Subcutaneous abdominal adipose tissue (tissue), 5 donors: ENCODE measurements at regions not wholly inside any gene's neighbourhood (a gene's known extent, or its start where the extent isn't known, plus 50 kb on each side); places are given as distances from the start of the nearest gene placed in this dataset.

Source experiments
- H3K27ac ChIP-seq: one replicate; pipeline ENCODE4 v1.7.0; 2013; ENCODE audit warnings: low read depth, mild to moderate bottlenecking, inconsistent platforms, low read length, moderate library complexity
- H3K27me3 ChIP-seq, 5 donors: one replicate each; pipeline ENCODE4 v1.7.0; 2013; ENCODE audit warnings: low read length in 5 of 5, inconsistent platforms in 1 of 5; ENCODE audit not compliant: control insufficient read depth in 5 of 5, insufficient read depth in 4 of 5
- H3K36me3 ChIP-seq, 5 donors: one replicate each; pipeline ENCODE4 v1.7.0; 2013; ENCODE audit warnings: low read length in 5 of 5; ENCODE audit not compliant: control insufficient read depth in 5 of 5, insufficient read depth in 5 of 5
- H3K4me1 ChIP-seq, 5 donors: one replicate each; pipeline ENCODE4 v1.7.0; 2013; ENCODE audit warnings: low read length in 5 of 5, mild to moderate bottlenecking in 3 of 5, moderate library complexity in 1 of 5; ENCODE audit not compliant: control insufficient read depth in 5 of 5, insufficient read depth in 5 of 5
- H3K4me3 ChIP-seq, 5 donors: one replicate each; pipeline ENCODE4 v1.7.0; 2013; ENCODE audit warnings: low read length in 5 of 5, low read depth in 1 of 5
- H3K9ac ChIP-seq, 5 donors: one replicate each; pipeline ENCODE4 v1.7.0; 2013; ENCODE audit warnings: low read length in 5 of 5, mild to moderate bottlenecking in 4 of 5, moderate library complexity in 3 of 5
- H3K9me3 ChIP-seq, 5 donors: one replicate each; pipeline ENCODE4 v1.7.0; 2013; ENCODE audit warnings: low read length in 5 of 5; ENCODE audit not compliant: control insufficient read depth in 5 of 5
- donor health status: healthy.
- donor health status: healthy.
- donor health status: healthy.
- donor health status: healthy.
- donor health status: healthy.

- H3K9ac ChIP-seq, result no peak overlapping the region
- no peak overlapping the region for H3K27ac ChIP-seq
- H3K4me1 ChIP-seq, result peaks cover 0 to 15% (median 13%) of the 10 kb centered on the region in 5 donors
- peaks cover 23 to 55% (median 33%) of the 10 kb centered on the region in 5 donors for H3K27me3 ChIP-seq
- no peaks in the 10 kb centered on the region for H3K9me3 ChIP-seq
- no peaks in the 10 kb centered on the region for H3K36me3 ChIP-seq
- no peak overlapping the region for H3K4me3 ChIP-seq
Measured at GRCh38 chr20:63100174-63100925, 93.6 kb upstream of the BHLHE23 start.

DNA sequence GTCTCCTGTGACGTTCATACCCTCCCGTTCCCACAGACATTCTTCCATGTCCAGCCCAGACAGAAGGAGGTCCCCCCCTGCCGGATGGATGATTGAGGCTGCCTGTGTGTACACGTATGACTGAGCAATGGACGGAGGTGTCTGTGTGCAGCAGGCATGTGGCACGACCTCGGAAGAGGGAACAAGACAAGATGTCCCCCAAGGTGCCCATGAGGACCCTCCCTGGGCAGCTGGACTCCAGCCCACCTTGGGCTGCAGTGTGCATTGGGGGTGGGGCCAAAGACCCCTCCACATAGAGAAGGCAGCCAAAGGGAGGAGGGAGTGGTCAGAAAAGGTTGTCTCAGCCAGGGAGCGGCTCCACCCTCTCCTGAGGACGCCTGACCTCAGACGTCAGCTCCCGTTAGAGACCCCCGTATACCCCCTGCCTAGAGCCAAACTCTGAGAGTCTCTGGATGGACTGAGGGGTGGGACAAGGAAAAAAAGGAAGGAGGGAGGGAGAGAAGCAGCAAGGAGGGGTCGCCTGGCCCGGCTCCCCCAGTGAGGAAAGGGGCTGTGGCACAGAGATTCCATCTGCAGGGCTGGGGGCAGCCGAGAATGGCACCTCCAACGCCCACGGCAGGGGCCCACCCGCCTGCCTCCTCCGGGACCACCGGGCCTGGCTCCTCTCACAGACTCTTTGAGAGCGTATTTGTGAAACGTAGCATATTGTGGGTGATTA lies 92.9 kb upstream of the BHLHE23 start:
- H3K27ac ChIP-seq, result no peak overlapping the region
- H3K4me3 ChIP-seq, result no peak overlapping the region
- H3K9ac ChIP-seq, result no peak overlapping the region
- H3K27me3 ChIP-seq, result peaks cover 24 to 56% (median 35%) of the 10 kb centered on the region in 5 donors
- peaks cover 0 to 15% (median 12%) of the 10 kb centered on the region in 5 donors for H3K4me1 ChIP-seq
- no peaks in the 10 kb centered on the region for H3K36me3 ChIP-seq
- H3K9me3 ChIP-seq, result no peaks in the 10 kb centered on the region

GRCh38 chr20:63098195-63098810 lies 91.5 kb upstream of the BHLHE23 start:
- Histone ChIP-seq H3K4me3 (no peak overlapping the region), H3K27ac (no peak overlapping the region)

DNA sequence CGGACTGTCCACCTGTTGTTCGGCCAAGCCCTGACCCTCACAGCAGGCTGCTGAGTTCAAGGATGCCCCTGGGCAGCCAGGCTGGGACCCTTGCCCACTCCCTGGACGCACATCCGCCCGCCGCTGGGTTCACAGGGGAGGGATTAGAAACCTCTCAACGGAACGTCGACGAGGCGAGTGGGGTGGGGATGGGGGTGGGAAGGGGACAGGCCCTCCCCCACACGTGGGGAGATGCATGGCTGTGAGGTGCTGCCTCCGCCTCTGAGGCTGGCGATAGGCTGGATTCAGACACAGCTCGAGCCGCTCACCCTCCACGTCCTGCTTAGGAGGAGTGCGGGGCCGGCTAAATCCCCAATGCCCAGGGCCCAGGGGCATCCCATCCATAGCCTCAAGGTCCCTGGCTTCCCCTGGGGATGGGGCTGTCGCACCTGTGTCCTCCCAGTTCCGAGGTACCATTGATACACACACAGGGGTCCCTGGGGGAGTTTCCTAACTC lies 90.6 kb upstream of the BHLHE23 start:
- H3K4me1 ChIP-seq, result peaks cover 0 to 9% (median 8%) of the 10 kb centered on the region in 5 donors
- H3K9me3 ChIP-seq, result no peaks in the 10 kb centered on the region
- H3K27me3 ChIP-seq, result peaks cover 24 to 59% (median 45%) of the 10 kb centered on the region in 5 donors
- H3K27ac ChIP-seq, result no peak overlapping the region
- no peaks in the 10 kb centered on the region for H3K36me3 ChIP-seq
- H3K9ac ChIP-seq, result no peak overlapping the region
- H3K4me3 ChIP-seq, result no peak overlapping the region

More at GRCh38 chr20:63098195-63098810, 91.5 kb upstream of the BHLHE23 start:
- H3K9me3 ChIP-seq, result no peaks in the 10 kb centered on the region
- no peaks in the 10 kb centered on the region for H3K36me3 ChIP-seq
- peaks cover 0 to 15% (median 12%) of the 10 kb centered on the region in 5 donors for H3K4me1 ChIP-seq
- H3K9ac ChIP-seq, result no peak overlapping the region
- peaks cover 24 to 54% (median 38%) of the 10 kb centered on the region in 5 donors for H3K27me3 ChIP-seq

- H3K36me3 ChIP-seq, result no peaks in the 10 kb centered on the region
- H3K9me3 ChIP-seq, result no peaks in the 10 kb centered on the region
- H3K27ac ChIP-seq, result no peak overlapping the region
- H3K4me1 ChIP-seq, result peaks cover 0 to 3% (median 3%) of the 10 kb centered on the region in 5 donors
- no peak overlapping the region for H3K9ac ChIP-seq
- peaks cover 24 to 61% (median 46%) of the 10 kb centered on the region in 5 donors for H3K27me3 ChIP-seq
- H3K4me3 ChIP-seq, result no peak overlapping the region
Measured at GRCh38 chr20:63096681-63097335, 90.0 kb upstream of the BHLHE23 start.

- H3K27ac ChIP-seq, result no peak overlapping the region
- H3K36me3 ChIP-seq, result no peaks in the 10 kb centered on the region
- H3K27me3 ChIP-seq, result peaks cover 25 to 63% (median 49%) of the 10 kb centered on the region in 5 donors
- H3K9me3 ChIP-seq, result no peaks in the 10 kb centered on the region
- H3K4me1 ChIP-seq, result no peaks in the 10 kb centered on the region
- H3K4me3 ChIP-seq, result no peak overlapping the region
- no peak overlapping the region for H3K9ac ChIP-seq
Measured at GRCh38 chr20:63095718-63096654, 89.2 kb upstream of the BHLHE23 start.

DNA sequence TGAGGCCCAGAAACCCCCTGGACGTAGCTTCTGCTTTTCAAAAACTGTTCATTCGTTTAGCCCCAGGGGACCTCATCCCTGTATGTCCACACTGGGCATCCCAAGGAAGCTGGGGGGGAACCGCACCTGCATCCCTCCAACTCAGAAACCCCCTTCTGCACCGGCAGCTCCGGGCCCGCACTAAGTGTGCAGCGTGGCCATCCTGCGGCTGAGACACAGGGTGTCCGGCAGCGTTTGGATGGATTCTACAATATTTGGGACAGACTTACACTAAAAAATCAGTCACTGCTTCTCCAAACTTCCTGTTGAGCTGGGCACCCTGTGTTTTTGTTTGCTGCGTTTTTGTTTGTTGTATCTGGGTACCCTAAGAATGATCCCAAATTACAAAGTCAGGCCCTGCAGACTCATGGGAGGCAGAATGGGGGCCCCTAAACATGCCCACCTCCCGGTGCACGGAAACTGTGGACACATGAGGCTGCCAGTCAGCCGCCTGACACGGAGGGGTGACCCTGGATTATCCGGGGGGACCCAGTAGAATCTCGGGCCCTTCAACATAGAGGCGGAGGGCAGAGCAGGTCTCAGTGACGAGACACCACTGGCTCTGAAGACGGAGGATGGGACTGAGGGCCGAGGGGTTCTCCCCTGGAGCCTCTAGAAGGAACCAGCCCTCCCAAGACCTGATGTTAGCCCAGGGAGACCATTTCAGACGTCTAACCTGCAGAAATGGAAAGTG lies 88.2 kb upstream of the BHLHE23 start:
- H3K4me1 ChIP-seq, result no peaks in the 10 kb centered on the region
- no peak overlapping the region for H3K4me3 ChIP-seq
- H3K27me3 ChIP-seq, result peaks cover 21 to 60% (median 43%) of the 10 kb centered on the region in 5 donors
- no peaks in the 10 kb centered on the region for H3K36me3 ChIP-seq
- no peaks in the 10 kb centered on the region for H3K9me3 ChIP-seq
- H3K27ac ChIP-seq, result no peak overlapping the region
- no peak overlapping the region for H3K9ac ChIP-seq

- Histone ChIP-seq H3K27ac (no peak overlapping the region), H3K27me3 (peaks cover 27 to 56% (median 42%) of the 10 kb centered on the region in 5 donors), H3K4me1 (no peaks in the 10 kb centered on the region), H3K36me3 (no peaks in the 10 kb centered on the region), H3K9me3 (no peaks in the 10 kb centered on the region), H3K9ac (no peak overlapping the region), H3K4me3 (no peak overlapping the region)
Measured at GRCh38 chr20:63093966-63094766, 87.4 kb upstream of the BHLHE23 start.
